ENCODE measurements at regions not wholly inside any gene's neighbourhood (a gene's known extent, or its start where the extent isn't known, plus 50 kb on each side); places are given as distances from the start of the nearest gene placed in this dataset.

DNA sequence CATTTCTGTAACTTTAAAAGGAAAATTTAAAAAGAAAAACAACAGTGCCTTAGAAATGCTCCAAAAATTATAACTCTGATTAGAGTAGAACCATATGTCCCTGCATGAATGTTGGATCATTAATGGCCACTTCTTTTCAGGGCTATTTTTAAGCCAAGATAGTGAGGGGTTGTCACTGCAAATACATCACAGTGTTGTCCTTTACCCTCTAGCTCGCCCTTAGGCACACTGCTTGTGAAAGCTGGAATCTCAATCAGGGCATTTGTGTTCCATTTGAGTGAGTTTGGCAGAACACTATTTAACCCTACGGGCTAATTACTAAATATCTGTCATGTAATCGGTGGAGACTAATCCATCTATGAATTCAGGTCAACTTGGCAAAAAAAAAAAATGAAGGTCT lies 212.2 kb downstream of the NHLRC3 start:
- TF ChIP-seq CTCF (IDR thresholded peaks at IDR 0.05; ENCODE audit: insufficient read depth, low read length) (no peak), GABPA (IDR thresholded peaks at IDR 0.05; ENCODE audit: low read depth) (no peak), POLR2AphosphoS5 (IDR thresholded peaks at IDR 0.05; ENCODE audit: low read depth) (no peak), REST (IDR thresholded peaks at IDR 0.05; ENCODE audit: insufficient replicate concordance, low read depth) (no peak), SPI1 (IDR thresholded peaks at IDR 0.05; ENCODE audit: borderline replicate concordance, low read depth) (no peak)
- DNase-seq (ENCODE audit: low read depth in 1 of 2, low spot score in 1 of 2) = no peak
- H3K27ac ChIP-seq (replicated peaks) = no peak overlapping the region
- H3K4me3 ChIP-seq (replicated peaks; ENCODE audit: insufficient read depth, low read length) = no peak overlapping the region
- H3K27me3 ChIP-seq (ENCODE audit: insufficient read depth, poor library complexity, severe bottlenecking) = peaks cover 6% of the 10 kb centered on the region

DNA sequence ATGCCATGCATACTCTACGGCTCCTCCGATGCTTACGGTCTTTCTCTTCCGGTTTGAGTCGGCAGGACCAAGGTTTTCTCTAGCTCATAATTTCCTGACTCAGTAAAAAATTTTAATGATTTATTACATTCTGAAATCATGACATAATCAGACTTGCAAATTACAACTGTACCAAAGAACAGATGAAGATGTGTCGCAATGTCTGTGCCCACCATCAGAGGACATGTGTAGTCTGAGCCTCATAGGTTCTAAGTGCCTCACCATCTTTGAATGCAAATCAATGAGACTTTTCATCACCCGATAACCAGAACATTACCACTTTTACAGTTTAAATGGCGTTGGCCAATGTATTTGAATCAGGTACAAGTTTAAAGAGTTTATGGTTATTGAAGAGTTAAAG lies 213.1 kb downstream of the NHLRC3 start:
- no peak for DNase-seq (ENCODE audit: low read depth in 1 of 2, low spot score in 1 of 2)
- no peak overlapping the region for H3K27ac ChIP-seq (replicated peaks)
- no peak overlapping the region for H3K4me3 ChIP-seq (replicated peaks; ENCODE audit: insufficient read depth, low read length)
- no peak for TF ChIP-seq REST (IDR thresholded peaks at IDR 0.05; ENCODE audit: insufficient replicate concordance, low read depth)
- TF ChIP-seq CTCF (IDR thresholded peaks at IDR 0.05; ENCODE audit: insufficient read depth, low read length) = no peak
- H3K27me3 ChIP-seq (ENCODE audit: insufficient read depth, poor library complexity, severe bottlenecking) = peaks cover 6% of the 10 kb centered on the region

- peaks cover 4% of the 10 kb centered on the region for H3K27me3 ChIP-seq (ENCODE audit: insufficient read depth, poor library complexity, severe bottlenecking)
- DNase-seq (ENCODE audit: low read depth in 1 of 2, low spot score in 1 of 2) = no peak
- H3K27ac ChIP-seq (replicated peaks) = no peak overlapping the region
- no peak overlapping the region for H3K4me3 ChIP-seq (replicated peaks; ENCODE audit: insufficient read depth, low read length)
- no peak for TF ChIP-seq SPI1 (IDR thresholded peaks at IDR 0.05; ENCODE audit: borderline replicate concordance, low read depth)
- TF ChIP-seq POLR2AphosphoS5 (IDR thresholded peaks at IDR 0.05; ENCODE audit: low read depth) = no peak
- TF ChIP-seq CTCF (IDR thresholded peaks at IDR 0.05; ENCODE audit: insufficient read depth, low read length) = no peak
- no peak for TF ChIP-seq GABPA (IDR thresholded peaks at IDR 0.05; ENCODE audit: low read depth)
- no peak for TF ChIP-seq REST (IDR thresholded peaks at IDR 0.05; ENCODE audit: insufficient replicate concordance, low read depth)
These were observed 215.5 kb downstream of the NHLRC3 start for GRCh38 chr13:39253774-39254173.
